Muscle layer of colon (tissue), 2 donors: ENCODE measurements at regions not wholly inside any gene's neighbourhood (a gene's known extent, or its start where the extent isn't known, plus 50 kb on each side); places are given as distances from the start of the nearest gene placed in this dataset.
"Not testable (repeated sequence)": the region's sequence is repeated elsewhere in the genome, so short reads cannot be mapped to it uniquely, and the experiment has no call there.

ENCODE experiments used
- H3K27ac ChIP-seq: one replicate; pipeline ENCODE4 v1.7.0; 2013; ENCODE audit warnings: low read depth, mild to moderate bottlenecking, low read length, moderate library complexity
- H3K27me3 ChIP-seq, 2 donors: one replicate each; pipeline ENCODE4 v1.7.0; 2013; ENCODE audit warnings: low read length in 2 of 2, mild to moderate bottlenecking in 2 of 2; ENCODE audit not compliant: insufficient read depth in 2 of 2, control insufficient read depth in 1 of 2
- H3K36me3 ChIP-seq: one replicate; pipeline ENCODE4 v1.7.0; 2013; ENCODE audit warnings: mild to moderate bottlenecking, low read length; ENCODE audit not compliant: insufficient read depth
- H3K4me1 ChIP-seq: one replicate; pipeline ENCODE4 v1.7.0; 2013; ENCODE audit warnings: mild to moderate bottlenecking, low read length; ENCODE audit not compliant: insufficient read depth
- H3K4me3 ChIP-seq, 2 donors: one replicate each; pipeline ENCODE4 v1.7.0; 2013; ENCODE audit warnings: low read length in 2 of 2, low read depth in 1 of 2, mild to moderate bottlenecking in 1 of 2, moderate library complexity in 1 of 2
- H3K9ac ChIP-seq: one replicate; pipeline ENCODE4 v1.7.0; 2013; ENCODE audit warnings: low read length
- H3K9me3 ChIP-seq: one replicate; pipeline ENCODE4 v1.7.0; 2013; ENCODE audit warnings: mild to moderate bottlenecking, low read length
- donor health status: abdominal sarcoma.
- donor health status: Adenocarcinoma of cecum.

DNA sequence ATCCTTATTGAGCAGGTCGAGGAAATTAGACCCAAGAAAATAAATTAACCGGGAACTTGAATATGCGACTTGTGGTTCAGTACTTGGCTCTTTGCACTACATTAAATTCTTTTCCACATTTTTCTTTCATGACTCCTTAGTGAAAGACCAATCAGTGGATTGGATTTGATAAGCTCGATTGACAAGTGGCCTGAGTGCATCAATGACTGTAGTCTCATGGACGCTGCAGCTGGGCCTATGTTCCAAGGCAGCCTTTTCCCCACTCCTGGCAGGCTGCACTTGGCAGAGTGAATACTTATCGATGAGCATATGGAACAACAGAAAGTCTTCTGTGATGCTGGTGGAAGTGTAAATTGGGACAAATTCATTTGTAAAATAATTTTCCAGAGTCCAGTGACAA is 210.8 kb upstream of the EXOC2 start:
- H3K27me3 ChIP-seq: no peaks in the 10 kb centered on the region
- H3K27ac ChIP-seq: no peak overlapping the region
- no peak overlapping the region for H3K4me3 ChIP-seq
- H3K36me3 ChIP-seq: no peaks in the 10 kb centered on the region
- H3K4me1 ChIP-seq: peaks cover 8% of the 10 kb centered on the region
- no peaks in the 10 kb centered on the region for H3K9me3 ChIP-seq
- H3K9ac ChIP-seq: no peak overlapping the region

DNA sequence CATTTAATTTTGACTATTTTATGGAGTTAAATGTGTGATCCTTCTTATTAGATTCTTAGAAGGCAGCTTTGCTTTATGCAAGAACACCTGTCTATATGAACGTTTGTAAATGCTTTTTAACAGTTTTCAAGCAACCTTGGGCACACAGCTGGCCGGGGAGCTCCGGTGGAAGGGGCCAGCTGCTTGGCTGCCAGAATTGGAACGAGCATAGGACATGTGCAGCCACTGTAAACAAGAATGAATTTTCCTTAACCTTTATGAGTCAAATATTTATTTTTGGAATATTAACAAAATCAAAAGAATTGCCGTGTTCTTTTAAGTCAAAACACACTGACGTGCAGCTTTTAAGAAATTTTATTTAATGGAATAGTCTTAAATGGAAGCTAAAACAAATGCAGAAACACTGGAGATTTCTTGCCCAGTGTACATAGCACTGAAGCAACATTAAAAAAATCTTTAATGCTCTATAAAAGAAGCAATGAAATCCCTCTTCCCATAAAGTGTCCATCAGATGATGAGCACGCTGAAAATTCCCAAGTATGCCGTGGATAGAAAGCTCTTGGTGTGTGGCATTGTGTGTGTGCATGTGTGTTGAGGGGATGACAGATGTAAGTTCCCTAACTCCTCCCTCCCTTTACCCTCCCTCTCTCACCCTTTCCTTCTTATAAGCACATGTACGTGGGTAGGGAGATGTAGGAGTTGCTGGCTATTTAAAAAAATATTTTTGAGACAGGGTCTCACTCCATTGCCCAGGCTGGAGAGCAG is 208.9 kb upstream of the EXOC2 start:
- Histone ChIP-seq H3K9ac (no peak overlapping the region), H3K27ac (no peak overlapping the region), H3K4me1 (peaks cover 8% of the 10 kb centered on the region), H3K9me3 (no peaks in the 10 kb centered on the region), H3K27me3 (no peaks in the 10 kb centered on the region), H3K4me3 (no peak overlapping the region), H3K36me3 (no peaks in the 10 kb centered on the region)

DNA sequence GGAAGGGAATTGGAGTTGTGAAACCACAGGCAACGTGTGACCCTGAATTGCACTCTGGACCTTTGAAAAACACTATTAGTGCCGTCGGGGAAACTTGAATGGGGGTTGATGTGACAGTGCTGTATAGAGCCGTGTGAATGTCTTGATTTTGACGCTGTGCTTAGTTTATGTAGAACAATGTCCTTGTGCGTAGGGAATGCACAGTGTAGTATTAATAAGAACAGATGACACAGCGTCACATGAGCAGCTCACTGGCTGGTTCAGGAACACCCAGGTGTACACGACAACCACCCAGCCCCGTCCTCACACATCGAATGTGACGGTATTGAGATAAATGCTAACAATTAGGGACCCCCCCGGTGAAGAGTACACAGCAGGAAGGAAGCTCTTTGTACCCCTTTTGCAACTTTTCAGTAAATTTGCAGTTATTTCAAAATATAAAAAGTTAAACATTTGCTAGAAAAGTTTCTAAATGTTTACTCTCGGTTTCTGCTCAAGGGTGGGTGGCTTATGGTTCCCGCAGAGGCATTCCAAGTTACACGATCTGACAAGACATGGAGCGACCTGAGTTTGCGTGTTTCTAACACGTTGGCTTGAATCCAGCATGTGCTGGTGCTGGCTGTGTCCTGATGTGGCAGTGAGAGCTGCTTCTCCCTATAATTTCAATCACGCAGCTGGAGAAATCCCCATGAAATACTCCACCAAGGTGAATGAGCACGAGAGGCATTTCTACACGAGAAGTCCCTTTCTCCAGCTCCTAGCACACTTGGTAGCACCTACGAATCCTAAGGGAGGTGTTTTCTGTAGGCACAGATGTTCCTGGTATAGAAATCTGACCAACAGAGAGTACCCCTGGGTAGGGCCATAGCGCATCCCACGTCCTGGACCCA is 208.0 kb upstream of the EXOC2 start:
- H3K27me3 ChIP-seq: no peaks in the 10 kb centered on the region
- no peaks in the 10 kb centered on the region for H3K9me3 ChIP-seq
- H3K36me3 ChIP-seq: no peaks in the 10 kb centered on the region
- no peak overlapping the region for H3K4me3 ChIP-seq
- peaks cover 8% of the 10 kb centered on the region for H3K4me1 ChIP-seq
- H3K9ac ChIP-seq: no peak overlapping the region
- H3K27ac ChIP-seq: no peak overlapping the region

DNA sequence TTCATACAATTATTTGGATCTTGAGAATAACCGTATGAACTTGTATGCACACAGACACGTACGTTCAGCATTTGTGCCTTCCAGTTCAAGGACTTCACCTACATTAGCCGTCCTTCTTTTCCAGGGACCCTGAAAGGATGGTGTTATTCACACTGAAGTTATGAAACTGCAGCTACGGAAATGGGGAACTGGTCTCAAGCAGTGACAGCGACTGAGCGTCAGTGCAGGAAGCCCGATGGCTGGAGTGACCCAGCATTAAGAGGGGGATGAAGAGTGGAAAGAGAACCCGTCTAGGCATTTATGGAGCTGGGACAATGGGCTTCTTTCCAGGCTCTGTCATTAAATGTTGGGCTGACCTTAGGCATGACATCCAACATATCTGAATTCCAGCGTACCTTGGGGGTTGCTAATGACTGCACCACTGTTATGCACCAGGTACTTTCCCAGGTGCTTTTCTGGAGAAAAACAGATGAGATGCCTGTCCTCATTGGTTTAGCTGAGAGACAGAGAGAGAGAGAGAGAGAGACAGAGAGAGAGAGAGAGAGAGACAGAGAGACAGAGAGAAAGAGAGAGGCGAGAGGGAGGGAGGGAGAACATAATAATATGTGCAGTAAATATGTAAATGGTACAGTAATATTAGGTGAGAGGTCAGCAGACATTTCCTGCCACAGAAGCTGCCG is 204.7 kb upstream of the EXOC2 start:
- H3K9me3 ChIP-seq: no peaks in the 10 kb centered on the region
- no peaks in the 10 kb centered on the region for H3K36me3 ChIP-seq
- H3K9ac ChIP-seq: no peak overlapping the region
- no peak overlapping the region for H3K4me3 ChIP-seq
- H3K27me3 ChIP-seq: no peaks in the 10 kb centered on the region
- no peak overlapping the region for H3K27ac ChIP-seq
- H3K4me1 ChIP-seq: peaks cover 8% of the 10 kb centered on the region

DNA sequence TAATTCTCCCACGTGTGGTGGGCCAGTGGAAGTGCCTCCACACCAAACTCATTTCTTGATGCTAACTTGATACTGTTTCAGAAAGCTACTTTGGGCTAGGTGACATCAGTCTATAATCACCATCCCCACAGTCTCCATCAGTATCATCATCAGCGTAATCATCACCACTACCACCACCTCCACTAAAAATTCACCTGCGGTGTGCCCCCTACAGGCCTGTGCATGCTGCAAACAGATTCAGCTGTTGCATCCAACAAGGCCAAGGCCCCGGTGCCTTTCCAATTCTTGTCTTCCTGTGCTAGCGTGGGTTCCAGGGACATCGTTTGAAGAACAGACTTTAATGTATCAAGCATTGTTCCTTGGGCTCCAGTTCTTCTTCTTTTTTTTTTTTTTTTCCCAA is 201.3 kb upstream of the EXOC2 start:
- no peaks in the 10 kb centered on the region for H3K9me3 ChIP-seq
- H3K36me3 ChIP-seq: no peaks in the 10 kb centered on the region
- no peak overlapping the region for H3K27ac ChIP-seq
- no peaks in the 10 kb centered on the region for H3K4me1 ChIP-seq
- no peak overlapping the region for H3K4me3 ChIP-seq
- no peaks in the 10 kb centered on the region for H3K27me3 ChIP-seq
- no peak overlapping the region for H3K9ac ChIP-seq

DNA sequence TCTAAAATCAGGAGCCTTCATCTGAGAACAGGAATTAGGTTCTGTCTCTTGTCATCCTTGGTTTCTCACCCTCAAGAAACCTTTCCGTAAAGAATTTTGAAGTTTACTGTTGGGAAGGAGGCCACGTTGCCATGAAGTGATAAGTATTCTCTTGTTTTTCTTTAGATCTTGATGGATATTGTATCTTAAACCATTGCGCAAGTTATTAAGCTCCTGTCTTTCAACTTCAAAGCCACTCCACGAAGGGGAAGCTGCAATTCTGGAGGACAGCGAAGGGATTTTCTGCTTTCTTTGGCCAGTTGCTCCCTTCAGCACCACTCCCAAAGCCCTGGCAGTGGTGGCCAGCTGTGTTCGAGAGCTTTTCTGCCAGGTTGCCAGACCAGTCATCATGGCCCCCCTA is 198.1 kb upstream of the EXOC2 start:
- no peak overlapping the region for H3K9ac ChIP-seq
- no peaks in the 10 kb centered on the region for H3K27me3 ChIP-seq
- H3K27ac ChIP-seq: no peak overlapping the region
- no peaks in the 10 kb centered on the region for H3K4me1 ChIP-seq
- H3K9me3 ChIP-seq: no peaks in the 10 kb centered on the region
- no peaks in the 10 kb centered on the region for H3K36me3 ChIP-seq
- no peak overlapping the region for H3K4me3 ChIP-seq

DNA sequence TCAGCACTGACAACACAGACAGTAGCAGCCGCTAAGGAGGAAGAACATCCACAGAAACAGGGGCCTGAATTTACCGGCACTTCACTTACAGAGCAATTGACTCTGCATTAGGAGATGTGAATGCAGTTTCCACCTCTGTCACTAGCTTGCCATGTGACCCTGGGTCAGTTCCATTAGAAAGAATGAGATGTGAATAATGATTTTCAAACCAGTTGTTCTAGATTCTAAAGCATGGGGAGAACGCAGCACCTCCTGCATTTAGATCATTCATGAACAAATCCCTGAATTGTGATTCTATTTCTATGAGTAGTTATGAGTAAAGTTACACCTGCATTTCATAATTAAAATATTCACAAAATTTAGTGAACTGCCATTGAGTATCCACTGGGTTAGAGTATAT is 197.3 kb upstream of the EXOC2 start:
- Histone ChIP-seq H3K4me1 (no peaks in the 10 kb centered on the region), H3K27me3 (no peaks in the 10 kb centered on the region), H3K36me3 (no peaks in the 10 kb centered on the region), H3K9me3 (no peaks in the 10 kb centered on the region), H3K4me3 (no peak overlapping the region), H3K27ac (no peak overlapping the region), H3K9ac (no peak overlapping the region)

DNA sequence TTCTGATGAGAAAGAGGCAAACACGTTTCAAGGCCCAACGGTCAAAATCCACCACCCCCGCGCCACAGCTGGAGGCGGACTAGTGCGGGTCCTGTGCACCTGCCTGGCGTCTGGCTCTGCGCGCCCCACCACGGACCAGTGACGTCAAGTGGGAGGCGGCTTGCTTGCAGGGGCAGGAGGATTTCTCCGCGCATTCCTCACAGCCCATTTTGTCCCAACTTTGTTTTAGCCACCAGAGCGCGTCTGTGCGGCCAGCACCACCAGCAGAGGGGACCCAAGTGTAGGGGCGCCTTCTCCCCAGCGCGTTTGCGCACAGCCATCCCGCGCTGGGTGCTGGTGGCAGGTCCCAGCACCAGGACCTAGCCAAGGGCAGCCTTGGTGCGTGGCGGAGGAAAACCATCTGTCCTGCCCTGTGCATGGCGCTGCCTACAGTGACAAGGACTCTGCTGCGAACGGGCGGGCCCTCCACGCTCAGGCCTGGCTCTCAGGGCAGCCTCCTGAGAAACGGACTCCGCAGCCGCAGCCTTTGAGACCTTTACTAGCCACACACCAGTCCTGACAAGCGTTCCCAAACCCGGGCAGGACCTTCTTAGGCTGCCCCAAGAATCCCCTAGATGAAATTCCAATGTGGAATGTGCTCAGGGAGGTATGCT is 194.8 kb upstream of the EXOC2 start:
- no peak overlapping the region for H3K27ac ChIP-seq
- H3K4me1 ChIP-seq: no peaks in the 10 kb centered on the region
- no peaks in the 10 kb centered on the region for H3K9me3 ChIP-seq
- H3K9ac ChIP-seq: no peak overlapping the region
- no peaks in the 10 kb centered on the region for H3K27me3 ChIP-seq
- H3K4me3 ChIP-seq: no peak overlapping the region
- H3K36me3 ChIP-seq: no peaks in the 10 kb centered on the region

DNA sequence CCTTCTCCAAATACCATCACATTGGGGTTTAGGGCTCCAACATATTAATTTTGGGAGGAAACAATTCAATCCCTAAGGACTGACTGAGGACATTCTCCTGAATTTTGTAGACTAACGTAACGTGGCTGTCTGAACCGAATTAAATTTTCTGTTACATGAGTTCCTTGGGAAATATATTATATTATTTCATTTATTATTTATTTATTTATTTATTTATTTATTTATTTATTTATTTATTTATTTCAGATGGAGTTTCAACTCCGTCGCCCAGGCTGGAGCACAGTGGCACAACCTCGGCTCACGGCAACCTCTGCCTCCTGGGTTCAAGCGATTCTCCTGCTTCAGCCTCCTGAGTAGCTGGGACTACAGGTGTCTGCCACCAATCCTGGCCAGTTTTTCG is 193.2 kb upstream of the EXOC2 start:
- H3K27ac ChIP-seq, H3K9me3 ChIP-seq, H3K4me3 ChIP-seq, H3K4me1 ChIP-seq, H3K36me3 ChIP-seq, H3K9ac ChIP-seq, H3K27me3 ChIP-seq: not testable (repeated sequence)

DNA sequence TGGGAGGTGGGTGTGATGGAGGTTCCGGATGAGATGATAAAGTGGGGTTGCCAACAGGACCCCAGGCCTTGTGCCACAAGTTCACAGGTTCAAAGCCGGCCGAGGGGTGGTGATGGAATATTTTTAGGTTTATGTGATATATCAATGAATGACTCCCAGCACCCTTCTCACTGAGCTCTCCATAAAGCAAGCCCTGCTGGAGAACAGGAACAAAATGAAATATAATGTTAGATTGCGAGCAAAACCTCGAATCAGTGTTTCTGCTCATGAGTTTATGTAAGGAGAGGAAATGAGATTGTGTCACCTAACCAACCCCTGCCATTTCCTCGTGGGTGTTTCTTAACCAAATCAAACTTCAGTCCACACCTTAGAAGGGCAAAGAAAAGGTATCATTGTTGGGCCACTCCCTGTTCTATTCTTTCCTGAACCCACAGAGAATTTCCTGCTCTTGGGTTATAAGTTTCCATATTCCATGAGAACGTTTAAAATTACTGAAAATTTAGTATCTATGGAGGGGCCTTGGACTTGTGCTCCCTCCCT is 192.2 kb upstream of the EXOC2 start:
- H3K4me1 ChIP-seq: no peaks in the 10 kb centered on the region
- H3K4me3 ChIP-seq: no peak overlapping the region
- H3K27ac ChIP-seq: no peak overlapping the region
- no peak overlapping the region for H3K9ac ChIP-seq
- no peaks in the 10 kb centered on the region for H3K9me3 ChIP-seq
- no peaks in the 10 kb centered on the region for H3K36me3 ChIP-seq
- no peaks in the 10 kb centered on the region for H3K27me3 ChIP-seq

DNA sequence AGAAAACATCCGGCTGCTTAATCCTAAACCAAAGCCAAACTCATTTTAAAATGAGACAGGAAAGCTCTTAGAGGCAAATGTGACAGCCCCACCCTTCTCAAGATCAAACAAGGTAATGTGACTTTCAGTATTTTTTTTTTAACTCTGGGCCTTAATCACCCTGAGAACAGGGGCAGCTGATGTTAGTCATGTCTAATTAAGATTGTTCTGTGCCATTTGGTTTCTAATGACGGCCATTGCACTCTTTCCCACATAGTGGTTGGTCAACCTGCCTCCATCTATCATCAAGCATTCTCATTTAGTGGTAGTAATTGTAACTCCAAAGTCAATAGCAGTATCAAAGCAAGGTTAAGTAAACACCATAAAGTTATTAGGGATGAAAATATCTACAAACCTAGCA is 191.6 kb upstream of the EXOC2 start:
- Histone ChIP-seq H3K9ac (no peak overlapping the region), H3K4me3 (no peak overlapping the region)

More for the DNA sequence above, 191.6 kb upstream of the EXOC2 start:
- Histone ChIP-seq H3K27me3 (no peaks in the 10 kb centered on the region), H3K4me1 (no peaks in the 10 kb centered on the region), H3K27ac (no peak overlapping the region), H3K36me3 (no peaks in the 10 kb centered on the region), H3K9me3 (no peaks in the 10 kb centered on the region)
